ENCODE measurements at regions not wholly inside any gene's neighbourhood (a gene's known extent, or its start where the extent isn't known, plus 50 kb on each side); places are given as distances from the start of the nearest gene placed in this dataset.

DNA sequence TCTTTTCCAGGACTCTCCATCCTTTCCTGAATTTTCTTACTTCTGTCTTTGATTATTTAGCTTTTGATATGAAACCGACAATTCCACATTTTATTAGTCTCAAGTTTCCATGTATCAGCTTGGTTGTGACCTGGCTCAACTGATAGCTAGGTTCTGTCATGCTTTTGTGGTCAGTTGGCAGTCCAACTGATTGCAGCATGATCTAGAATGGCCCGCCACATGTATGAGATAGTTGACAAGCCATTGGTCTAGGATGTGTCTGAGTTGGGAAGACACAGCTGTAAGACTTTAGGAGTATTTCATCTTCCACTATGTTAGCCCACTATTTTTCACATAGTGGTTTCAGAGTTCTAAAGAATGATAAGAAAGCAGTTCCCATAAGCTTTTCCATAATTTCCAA lies 117.5 kb upstream of the GRID2 start:
- TF ChIP-seq, protein P1, sequence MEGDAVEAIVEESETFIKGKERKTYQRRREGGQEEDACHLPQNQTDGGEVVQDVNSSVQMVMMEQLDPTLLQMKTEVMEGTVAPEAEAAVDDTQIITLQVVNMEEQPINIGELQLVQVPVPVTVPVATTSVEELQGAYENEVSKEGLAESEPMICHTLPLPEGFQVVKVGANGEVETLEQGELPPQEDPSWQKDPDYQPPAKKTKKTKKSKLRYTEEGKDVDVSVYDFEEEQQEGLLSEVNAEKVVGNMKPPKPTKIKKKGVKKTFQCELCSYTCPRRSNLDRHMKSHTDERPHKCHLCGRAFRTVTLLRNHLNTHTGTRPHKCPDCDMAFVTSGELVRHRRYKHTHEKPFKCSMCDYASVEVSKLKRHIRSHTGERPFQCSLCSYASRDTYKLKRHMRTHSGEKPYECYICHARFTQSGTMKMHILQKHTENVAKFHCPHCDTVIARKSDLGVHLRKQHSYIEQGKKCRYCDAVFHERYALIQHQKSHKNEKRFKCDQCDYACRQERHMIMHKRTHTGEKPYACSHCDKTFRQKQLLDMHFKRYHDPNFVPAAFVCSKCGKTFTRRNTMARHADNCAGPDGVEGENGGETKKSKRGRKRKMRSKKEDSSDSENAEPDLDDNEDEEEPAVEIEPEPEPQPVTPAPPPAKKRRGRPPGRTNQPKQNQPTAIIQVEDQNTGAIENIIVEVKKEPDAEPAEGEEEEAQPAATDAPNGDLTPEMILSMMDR (IDR thresholded peaks at IDR 0.05), result no peak
- no peak for TF ChIP-seq POLR2A (IDR thresholded peaks at IDR 0.05)
- TF ChIP-seq POLR2AphosphoS5 (IDR thresholded peaks at IDR 0.05), result no peak
- no peak for TF ChIP-seq EP300 (IDR thresholded peaks at IDR 0.05)
